ENCODE measurements at regions not wholly inside any gene's neighbourhood (a gene's known extent, or its start where the extent isn't known, plus 50 kb on each side); places are given as distances from the start of the nearest gene placed in this dataset.

DNA sequence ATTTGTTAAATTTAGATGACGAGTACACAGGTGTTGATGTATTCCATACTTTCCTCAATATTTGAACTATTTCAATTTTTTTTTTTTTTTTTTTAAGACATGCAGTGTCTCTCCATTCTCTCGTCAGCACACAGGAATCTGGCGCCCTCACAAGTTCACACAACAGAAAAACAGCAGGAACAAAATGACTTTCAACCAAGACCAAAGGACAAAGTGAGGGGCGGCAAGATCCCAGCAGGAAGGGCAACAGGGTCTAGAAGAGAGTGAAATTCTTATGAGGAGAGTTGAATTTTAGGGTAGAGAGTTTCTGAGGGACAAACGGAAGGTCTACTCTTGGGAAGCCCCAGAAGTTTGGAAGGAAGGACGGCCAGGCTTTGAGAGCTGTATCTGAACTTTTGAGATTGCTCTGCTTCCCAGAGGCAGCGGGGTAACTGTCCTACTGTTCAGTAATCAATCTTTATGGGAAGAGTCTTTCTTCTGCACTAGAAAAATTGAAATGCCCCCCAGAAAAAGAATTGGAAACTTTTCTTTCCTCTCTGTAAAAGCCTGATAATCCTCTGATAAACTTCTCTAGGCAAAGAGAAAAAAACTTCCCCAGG is 760.2 kb downstream of the RAB28 start:
- TF ChIP-seq, protein P1, sequence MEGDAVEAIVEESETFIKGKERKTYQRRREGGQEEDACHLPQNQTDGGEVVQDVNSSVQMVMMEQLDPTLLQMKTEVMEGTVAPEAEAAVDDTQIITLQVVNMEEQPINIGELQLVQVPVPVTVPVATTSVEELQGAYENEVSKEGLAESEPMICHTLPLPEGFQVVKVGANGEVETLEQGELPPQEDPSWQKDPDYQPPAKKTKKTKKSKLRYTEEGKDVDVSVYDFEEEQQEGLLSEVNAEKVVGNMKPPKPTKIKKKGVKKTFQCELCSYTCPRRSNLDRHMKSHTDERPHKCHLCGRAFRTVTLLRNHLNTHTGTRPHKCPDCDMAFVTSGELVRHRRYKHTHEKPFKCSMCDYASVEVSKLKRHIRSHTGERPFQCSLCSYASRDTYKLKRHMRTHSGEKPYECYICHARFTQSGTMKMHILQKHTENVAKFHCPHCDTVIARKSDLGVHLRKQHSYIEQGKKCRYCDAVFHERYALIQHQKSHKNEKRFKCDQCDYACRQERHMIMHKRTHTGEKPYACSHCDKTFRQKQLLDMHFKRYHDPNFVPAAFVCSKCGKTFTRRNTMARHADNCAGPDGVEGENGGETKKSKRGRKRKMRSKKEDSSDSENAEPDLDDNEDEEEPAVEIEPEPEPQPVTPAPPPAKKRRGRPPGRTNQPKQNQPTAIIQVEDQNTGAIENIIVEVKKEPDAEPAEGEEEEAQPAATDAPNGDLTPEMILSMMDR (IDR thresholded peaks at IDR 0.05; ENCODE audit: control insufficient read depth, insufficient read depth, low read depth, low read length, missing control alignments): no peak
- no peak overlapping the region for H3K4me3 ChIP-seq (ENCODE audit: control insufficient read depth, low read depth, low read length)
- DNase-seq (ENCODE audit: low read depth): no peak

DNA sequence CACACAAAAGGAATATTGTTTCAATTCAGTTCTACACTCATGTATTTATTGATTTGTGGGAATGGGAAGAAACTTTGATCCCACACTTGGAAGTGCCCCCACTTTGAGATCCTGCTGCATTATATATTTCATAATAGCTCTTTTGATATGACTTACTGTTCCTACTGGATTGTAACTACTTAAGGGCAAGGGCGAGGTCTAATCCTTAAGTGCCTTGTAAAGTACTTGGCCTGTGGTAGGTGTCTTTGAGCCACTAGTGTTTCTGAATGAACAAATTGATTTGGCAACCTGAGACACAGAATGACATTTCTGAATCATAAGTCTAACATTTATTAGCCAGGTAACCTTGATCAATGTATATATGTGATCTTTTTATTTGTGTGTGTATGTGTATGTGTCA is 767.2 kb downstream of the RAB28 start:
- TF ChIP-seq, protein P1 (IDR thresholded peaks at IDR 0.05; ENCODE audit: control insufficient read depth, insufficient read depth, low read depth, low read length, missing control alignments): no peak
- no peak for DNase-seq (ENCODE audit: low read depth)
- no peak overlapping the region for H3K4me3 ChIP-seq (ENCODE audit: control insufficient read depth, low read depth, low read length)

DNA sequence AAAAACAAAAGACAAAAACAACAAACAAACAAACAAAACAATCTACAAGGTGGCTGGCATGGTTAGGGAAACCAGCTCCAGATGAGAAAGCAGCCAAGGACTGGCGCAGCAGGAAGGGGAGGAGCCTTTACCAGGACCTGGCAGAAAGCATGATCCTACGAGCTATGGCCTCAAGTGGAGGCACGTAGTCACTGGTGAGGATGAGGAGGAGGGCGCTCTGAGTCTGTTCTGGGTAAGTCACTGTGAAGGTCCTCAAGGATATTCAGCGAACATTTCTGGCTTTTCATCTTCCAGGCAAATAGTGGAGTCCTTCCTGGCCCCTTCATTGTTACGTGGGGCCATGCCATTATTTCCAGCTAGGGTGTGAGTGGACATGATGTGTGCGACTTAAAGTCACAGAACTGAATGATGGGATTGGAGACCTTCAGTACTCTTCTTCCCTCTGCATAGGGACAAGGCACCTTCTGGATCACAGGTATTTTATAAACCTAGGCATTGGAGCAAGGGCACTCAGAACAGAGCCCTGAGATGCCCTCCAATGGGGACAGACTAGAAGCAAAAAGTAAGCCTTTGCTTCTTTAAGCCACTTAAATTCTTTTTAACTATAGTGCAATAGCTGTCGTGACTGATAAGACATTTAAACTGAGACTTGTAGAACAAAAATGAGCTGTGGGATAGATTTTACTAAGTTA is 771.3 kb downstream of the RAB28 start:
- TF ChIP-seq, protein P1 (IDR thresholded peaks at IDR 0.05; ENCODE audit: control insufficient read depth, insufficient read depth, low read depth, low read length, missing control alignments): no peak
- no peak overlapping the region for H3K4me3 ChIP-seq (ENCODE audit: control insufficient read depth, low read depth, low read length)
- DNase-seq (ENCODE audit: low read depth): no peak

DNA sequence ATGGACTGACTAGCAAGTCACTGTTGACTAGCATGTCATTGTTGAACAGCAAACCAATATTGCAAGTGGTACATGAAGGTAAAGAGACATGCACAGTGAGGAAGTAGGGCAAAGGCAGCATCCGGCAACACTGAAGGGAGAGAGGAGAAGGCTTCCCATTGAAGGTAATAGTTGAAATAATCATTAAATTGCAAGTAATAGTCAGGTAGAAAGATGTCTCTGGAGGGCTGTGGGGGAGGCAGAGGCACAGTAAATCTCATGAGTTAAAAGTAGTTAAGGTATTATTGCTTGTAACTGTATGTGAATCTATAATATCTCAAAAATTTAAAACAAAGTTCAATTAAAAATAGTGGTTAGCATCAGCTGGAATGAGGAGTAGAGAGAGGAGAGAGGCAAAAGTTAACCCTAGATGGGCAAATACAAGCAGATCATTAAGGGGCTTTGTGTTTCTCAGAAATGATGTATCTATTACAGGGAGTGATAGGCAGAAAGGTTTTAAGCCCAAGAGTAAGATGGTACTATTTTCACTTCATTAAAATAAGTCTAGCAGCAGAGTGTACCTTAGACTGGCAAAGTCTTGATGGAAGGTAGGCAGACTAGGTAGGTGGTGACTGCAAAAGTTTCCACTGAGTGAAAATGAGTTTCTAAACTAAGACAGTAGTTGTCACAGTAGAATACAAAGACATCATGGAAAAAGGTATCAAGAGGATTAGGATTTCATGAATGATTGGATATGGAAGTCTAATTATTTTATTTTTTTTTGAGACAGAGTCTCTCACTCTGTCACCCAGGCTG is 776.6 kb downstream of the RAB28 start:
- no peak overlapping the region for H3K4me3 ChIP-seq (ENCODE audit: control insufficient read depth, low read depth, low read length)
- DNase-seq (ENCODE audit: low read depth): no peak
- TF ChIP-seq, protein P1 (IDR thresholded peaks at IDR 0.05; ENCODE audit: control insufficient read depth, insufficient read depth, low read depth, low read length, missing control alignments): no peak

DNA sequence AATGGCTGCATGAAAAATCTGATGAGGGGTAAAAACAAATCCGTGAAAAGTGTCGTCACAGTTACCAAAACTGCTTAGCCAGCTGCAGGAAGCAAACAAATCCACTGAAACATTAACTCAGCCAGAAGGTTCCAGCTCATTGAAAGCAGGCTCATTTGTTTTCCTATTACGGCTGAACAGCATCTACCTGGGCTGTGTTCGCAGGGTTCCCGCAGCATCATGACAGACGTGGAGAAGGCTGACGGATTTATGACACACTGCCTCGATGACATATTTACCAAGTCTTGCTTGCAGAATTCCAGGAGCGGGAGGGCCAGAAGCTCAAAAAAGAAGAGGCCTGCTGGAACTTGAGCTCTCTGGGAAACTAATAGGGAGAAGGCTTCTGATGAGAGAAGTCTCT is 781.1 kb downstream of the RAB28 start:
- no peak for DNase-seq (ENCODE audit: low read depth)
- no peak overlapping the region for H3K4me3 ChIP-seq (ENCODE audit: control insufficient read depth, low read depth, low read length)
- TF ChIP-seq, protein P1 (IDR thresholded peaks at IDR 0.05; ENCODE audit: control insufficient read depth, insufficient read depth, low read depth, low read length, missing control alignments): no peak

DNA sequence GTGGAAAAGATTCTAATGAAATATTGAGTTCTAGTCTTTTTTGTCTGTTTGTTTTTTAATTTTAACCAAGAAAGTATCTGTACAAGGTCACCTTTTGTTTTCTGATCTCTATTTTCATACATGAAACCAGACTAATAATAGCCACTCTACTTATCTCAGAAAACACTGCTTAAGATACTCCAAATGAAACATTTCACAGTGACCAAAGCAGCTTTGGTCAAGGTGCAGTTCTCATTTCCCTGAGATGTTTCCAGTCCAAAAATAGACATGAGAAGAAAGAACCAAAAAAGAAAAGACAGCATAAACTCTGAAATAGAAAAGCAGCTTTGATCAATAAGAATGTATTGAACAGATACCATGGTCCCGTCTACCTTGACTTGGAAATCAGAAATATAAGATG is 782.8 kb downstream of the RAB28 start:
- no peak for DNase-seq (ENCODE audit: low read depth)
- TF ChIP-seq, protein P1 (IDR thresholded peaks at IDR 0.05; ENCODE audit: control insufficient read depth, insufficient read depth, low read depth, low read length, missing control alignments): no peak
- no peak overlapping the region for H3K4me3 ChIP-seq (ENCODE audit: control insufficient read depth, low read depth, low read length)
